Sciatic nerve (tissue), 2 donors: ENCODE measurements at regions not wholly inside any gene's neighbourhood (a gene's known extent, or its start where the extent isn't known, plus 50 kb on each side); places are given as distances from the start of the nearest gene placed in this dataset.
A peak's percentile ranks its signal among the peaks of the same experiment; 100 is the strongest.
"Not testable (repeated sequence)": the region's sequence is repeated elsewhere in the genome, so short reads cannot be mapped to it uniquely, and the experiment has no call there.

Experiments used
- ATAC-seq: fragments of 200-7000 bp; cut with Tn5 transposase; one replicate; pipeline ENCODE4 v1.9.1; 2020; ENCODE audit warnings: mild to moderate bottlenecking, moderate library complexity
- DNase-seq: peaks from one replicate; pipeline ENCODE4 v3.0.0-alpha.2; 2020; ENCODE audit warnings: low spot score
- intact Hi-C: fragments of 100-400 bp; cut with DNase I; formaldehyde crosslinking; loops from one replicate; pipeline ENCODE4 v1.14.2; 2022
- donor health status: DM: no; HTN: no; CAD: no.
- donor health status: DM: no; HTN: no; CAD: no.

GRCh38 chr1:120288167-120288566 lies 111.8 kb upstream of the SEC22B start:
- intact Hi-C loops, DNase-seq: not testable (repeated sequence)
- peak; percentile 46 for ATAC-seq

GRCh38 chr1:120282744-120283464 lies 106.6 kb upstream of the SEC22B start:
- DNase-seq, intact Hi-C loops: not testable (repeated sequence)
- ATAC-seq = peak; percentile 91

DNA sequence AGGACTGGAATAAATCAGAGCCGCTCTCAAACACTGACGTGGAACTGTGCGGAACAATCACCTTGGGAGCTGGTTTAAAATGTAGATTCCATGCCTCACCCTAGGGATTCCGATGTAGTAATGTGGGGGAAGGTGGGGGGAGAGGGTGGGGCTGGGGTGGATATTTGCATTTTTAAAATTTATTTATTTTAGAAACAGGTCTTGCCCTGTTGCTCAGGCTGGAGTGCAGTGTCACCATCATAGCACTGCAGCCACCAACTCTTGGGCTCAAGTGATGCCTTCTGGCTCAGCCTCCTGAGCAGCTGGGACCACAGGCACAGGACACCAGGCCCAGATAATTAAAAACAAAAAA lies 101.9 kb upstream of the SEC22B start:
- DNase-seq, ATAC-seq, intact Hi-C loops: not testable (repeated sequence)

- DNase-seq, intact Hi-C loops: not testable (repeated sequence)
- peak; percentile 9 for ATAC-seq
These were observed 101.3 kb upstream of the SEC22B start for GRCh38 chr1:120277428-120278258.

DNA sequence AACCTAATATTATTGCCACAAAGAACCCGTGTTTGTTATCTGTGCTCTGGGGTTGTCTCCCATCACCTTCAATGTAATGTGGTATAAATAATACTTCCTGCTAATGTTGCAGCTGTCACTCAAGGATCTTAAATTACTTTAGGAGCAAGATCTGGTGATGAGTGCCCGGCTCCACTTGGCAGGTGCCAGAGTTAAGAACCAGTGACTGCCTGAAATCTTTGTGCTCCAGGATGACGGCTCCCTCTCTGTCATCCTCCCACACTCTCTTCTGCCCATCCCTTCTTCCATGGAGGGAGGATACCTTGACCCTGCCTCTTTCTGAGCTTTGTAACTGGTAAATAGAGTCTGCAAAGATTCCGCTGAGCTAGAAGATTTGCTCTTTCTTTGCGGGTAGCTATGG lies 100.4 kb upstream of the SEC22B start:
- DNase-seq, ATAC-seq, intact Hi-C loops: not testable (repeated sequence)

- intact Hi-C loops, DNase-seq, ATAC-seq: not testable (repeated sequence)
These were observed 98.1 kb upstream of the SEC22B start for GRCh38 chr1:120274438-120274837.

GRCh38 chr1:120273363-120273762 lies 97.0 kb upstream of the SEC22B start:
- intact Hi-C loops = not testable (repeated sequence)
- peak; percentile 56 for ATAC-seq

DNA sequence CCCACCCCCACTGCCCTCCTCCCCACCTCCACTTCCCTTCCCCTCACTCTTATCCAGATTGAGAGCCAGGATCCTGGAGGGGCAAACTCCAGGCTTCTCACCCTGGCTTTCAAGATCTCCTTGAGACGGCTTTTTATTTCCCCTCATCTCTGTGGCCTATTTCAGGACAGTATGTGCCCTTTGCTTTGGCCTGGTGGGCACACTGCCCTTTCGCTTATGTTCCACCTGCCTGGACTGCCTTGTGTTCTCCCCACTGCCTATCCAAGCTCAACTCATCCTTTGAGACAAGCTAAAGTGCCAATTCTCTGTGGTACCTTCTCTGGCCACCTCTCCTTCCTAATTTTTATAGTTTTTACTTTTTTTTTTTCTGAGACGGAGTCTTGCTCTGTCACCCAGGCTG lies 95.9 kb upstream of the SEC22B start:
- ATAC-seq = peak; percentile 22
- intact Hi-C loops, DNase-seq: not testable (repeated sequence)

More at GRCh38 chr1:120273363-120273762, 97.0 kb upstream of the SEC22B start:
- DNase-seq = not testable (repeated sequence)

GRCh38 chr1:120271561-120272221 lies 95.4 kb upstream of the SEC22B start:
- DNase-seq, ATAC-seq, intact Hi-C loops: not testable (repeated sequence)

DNA sequence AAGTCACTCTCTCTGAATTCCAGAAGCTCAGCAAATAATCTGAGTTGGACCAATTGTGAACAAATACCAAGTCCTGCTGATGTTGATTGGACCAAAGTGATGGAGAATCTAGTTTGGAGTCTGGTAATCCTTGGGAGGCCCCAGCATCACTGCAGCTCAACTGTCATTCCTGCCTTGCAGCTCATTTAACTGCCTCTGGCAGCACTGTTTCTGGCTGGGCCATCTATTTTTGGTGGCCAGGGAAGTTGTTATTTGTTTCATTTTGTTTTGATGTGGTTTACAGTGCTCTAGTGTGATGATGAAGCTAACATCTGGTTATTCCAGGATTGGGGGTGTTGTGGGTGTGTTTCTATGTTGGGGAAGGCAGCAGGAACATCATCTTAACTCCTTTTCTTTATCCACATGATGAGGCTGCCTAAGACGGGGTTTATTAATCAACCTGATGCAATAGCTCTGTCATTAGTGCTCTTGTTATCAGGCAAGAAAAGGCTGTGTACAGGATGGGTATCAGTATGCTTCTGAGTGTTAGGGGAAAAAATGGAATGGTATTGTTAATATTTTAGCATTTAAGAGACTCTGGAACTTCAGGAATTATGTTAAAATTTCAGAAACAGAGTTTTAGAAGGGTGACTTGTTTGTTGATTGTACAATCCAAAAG lies 91.7 kb upstream of the SEC22B start:
- ATAC-seq = peak; percentile 58
- DNase-seq, intact Hi-C loops: not testable (repeated sequence)

DNA sequence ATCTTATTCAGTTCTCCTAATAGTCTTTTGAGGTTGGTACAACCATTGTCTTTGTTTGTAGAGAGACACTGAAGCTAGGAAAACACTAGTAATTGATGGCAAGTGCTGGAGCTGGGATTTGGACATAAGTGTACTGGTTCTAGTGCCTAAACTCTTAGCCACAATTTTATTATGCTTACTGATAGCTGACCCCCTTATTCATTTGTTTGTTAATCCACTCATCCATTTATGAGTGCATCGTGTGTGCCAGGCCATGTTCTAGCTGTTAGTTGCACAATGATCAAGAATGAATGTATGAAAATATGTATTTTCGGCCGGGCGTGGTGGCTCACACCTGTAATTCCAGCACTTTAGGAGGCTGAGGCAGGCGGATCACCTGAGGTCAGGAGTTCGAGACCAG lies 88.2 kb upstream of the SEC22B start:
- intact Hi-C loops, DNase-seq, ATAC-seq: not testable (repeated sequence)

DNA sequence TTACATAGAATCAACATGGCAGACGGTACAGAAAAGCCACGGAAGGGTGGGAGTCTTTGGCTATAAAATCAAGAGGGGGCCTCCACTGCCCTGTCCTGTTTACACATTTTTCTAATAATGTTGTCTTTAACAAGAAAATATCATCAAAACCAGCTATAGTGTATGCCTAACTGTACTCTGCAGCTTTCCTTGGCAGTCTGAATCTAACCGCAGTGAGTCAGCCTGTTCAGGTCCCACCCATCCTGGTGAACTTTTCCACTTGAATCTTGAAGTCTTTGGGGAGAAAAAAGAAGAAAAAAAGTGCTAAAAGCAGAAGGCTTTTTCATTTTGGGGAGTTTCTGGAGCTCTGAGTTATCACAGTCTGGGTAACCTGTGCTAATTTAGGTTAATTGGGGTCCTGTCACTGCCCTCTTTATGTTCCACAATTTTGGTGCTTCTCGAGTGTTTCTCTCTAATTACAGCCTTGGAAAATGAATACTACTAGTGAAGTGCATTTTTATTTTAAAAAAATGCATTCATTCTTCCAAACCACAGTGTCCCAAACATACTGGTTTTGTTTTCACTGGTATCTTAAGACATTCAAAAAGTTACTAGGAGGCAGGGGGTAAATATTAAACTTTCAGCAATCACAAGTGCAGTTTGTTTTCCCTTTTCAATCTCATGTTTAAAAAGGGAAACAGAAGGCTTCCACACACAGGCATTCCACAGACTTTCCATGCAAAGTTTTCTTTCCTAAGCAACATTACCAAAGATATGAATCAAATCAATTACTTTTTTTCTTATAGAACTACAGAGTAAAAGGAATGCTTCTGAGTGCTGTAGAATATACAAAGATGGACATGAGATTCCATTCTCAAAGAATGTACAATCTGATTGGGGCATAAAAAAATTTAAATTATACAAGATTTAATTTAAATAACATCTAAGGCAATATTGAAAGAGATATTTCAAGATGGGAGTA lies 86.8 kb upstream of the SEC22B start:
- DNase-seq, intact Hi-C loops: not testable (repeated sequence)
- ATAC-seq = peak; percentile 97

- intact Hi-C loops, DNase-seq: not testable (repeated sequence)
- peak; percentile 73 for ATAC-seq
These were observed 81.4 kb upstream of the SEC22B start for GRCh38 chr1:120257778-120258105.

- peak; percentile 55 for ATAC-seq
- intact Hi-C loops, DNase-seq: not testable (repeated sequence)
These were observed 80.9 kb upstream of the SEC22B start for GRCh38 chr1:120257064-120257777.

GRCh38 chr1:120250756-120251155 lies 74.4 kb upstream of the SEC22B start:
- DNase-seq, intact Hi-C loops: not testable (repeated sequence)
- peak; percentile 49 for ATAC-seq

- intact Hi-C loops, ATAC-seq, DNase-seq: not testable (repeated sequence)
These were observed 72.6 kb upstream of the SEC22B start for GRCh38 chr1:120248726-120249427.

- DNase-seq, intact Hi-C loops, ATAC-seq: not testable (repeated sequence)
These were observed 71.9 kb upstream of the SEC22B start for GRCh38 chr1:120248203-120248602.
